ENCODE measurements at regions not wholly inside any gene's neighbourhood (a gene's known extent, or its start where the extent isn't known, plus 50 kb on each side); places are given as distances from the start of the nearest gene placed in this dataset.

DNA sequence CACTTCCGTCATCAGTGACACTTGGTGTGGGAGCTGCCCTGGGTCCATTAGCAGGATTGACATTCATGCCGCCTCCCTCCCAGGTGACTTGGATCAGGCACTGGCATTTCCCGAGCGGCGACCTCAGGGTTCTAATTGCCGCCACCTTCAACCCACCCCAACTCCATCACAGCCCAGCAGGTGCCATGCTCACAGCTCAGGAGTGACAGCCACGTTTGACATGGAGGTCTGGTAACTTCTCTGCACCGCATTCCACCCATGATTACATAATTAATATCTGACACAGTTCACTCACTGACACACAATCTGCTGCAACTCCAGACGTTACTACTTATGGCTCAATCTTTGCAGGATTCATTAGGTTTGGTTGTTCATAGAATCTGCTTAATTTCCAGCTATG, 450.9 kb upstream of the MYT1L start:
- Histone ChIP-seq H3K4me3 (ENCODE audit: low read depth in 1 of 3, low read length in 3 of 3) (no peak overlapping the region), H3K9ac (ENCODE audit: low read depth in 1 of 2, low read length in 2 of 2) (no peak overlapping the region), H3K27me3 (ENCODE audit: control insufficient read depth in 4 of 4, insufficient read depth in 4 of 4, low read length in 3 of 4) (no peaks in the 10 kb centered on the region), H3K27ac (ENCODE audit: low read depth in 1 of 2, low read length in 2 of 2) (no peak overlapping the region), H3K4me1 (ENCODE audit: control insufficient read depth in 4 of 4, insufficient read depth in 4 of 4, low read length in 3 of 4) (no peaks in the 10 kb centered on the region), H3K9me3 (ENCODE audit: control insufficient read depth in 4 of 4, low read length in 3 of 4) (peaks cover 0 to 12% (median 7%) of the 10 kb centered on the region in 4 donors), H3K36me3 (ENCODE audit: control insufficient read depth in 4 of 4, insufficient read depth in 3 of 4, low read depth in 1 of 4, low read length in 3 of 4) (no peaks in the 10 kb centered on the region)
- TF ChIP-seq EGR1 (IDR thresholded peaks at IDR 0.05; ENCODE audit: low read depth in 2 of 2): no peak
- no peak for TF ChIP-seq SP1 (IDR thresholded peaks at IDR 0.05)
- TF ChIP-seq, protein P1, sequence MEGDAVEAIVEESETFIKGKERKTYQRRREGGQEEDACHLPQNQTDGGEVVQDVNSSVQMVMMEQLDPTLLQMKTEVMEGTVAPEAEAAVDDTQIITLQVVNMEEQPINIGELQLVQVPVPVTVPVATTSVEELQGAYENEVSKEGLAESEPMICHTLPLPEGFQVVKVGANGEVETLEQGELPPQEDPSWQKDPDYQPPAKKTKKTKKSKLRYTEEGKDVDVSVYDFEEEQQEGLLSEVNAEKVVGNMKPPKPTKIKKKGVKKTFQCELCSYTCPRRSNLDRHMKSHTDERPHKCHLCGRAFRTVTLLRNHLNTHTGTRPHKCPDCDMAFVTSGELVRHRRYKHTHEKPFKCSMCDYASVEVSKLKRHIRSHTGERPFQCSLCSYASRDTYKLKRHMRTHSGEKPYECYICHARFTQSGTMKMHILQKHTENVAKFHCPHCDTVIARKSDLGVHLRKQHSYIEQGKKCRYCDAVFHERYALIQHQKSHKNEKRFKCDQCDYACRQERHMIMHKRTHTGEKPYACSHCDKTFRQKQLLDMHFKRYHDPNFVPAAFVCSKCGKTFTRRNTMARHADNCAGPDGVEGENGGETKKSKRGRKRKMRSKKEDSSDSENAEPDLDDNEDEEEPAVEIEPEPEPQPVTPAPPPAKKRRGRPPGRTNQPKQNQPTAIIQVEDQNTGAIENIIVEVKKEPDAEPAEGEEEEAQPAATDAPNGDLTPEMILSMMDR (IDR thresholded peaks at IDR 0.05; ENCODE audit: low read depth, low read length, missing input control): no peak
- WGBS: 75% methylated on average over 9 of the region's 9 CpGs
- DNase-seq (ENCODE audit: low spot score): no peak

GRCh38 chr2:2779727-2780126, 448.7 kb upstream of the MYT1L start:
- H3K4me1 ChIP-seq (ENCODE audit: control insufficient read depth in 4 of 4, insufficient read depth in 4 of 4, low read length in 3 of 4): no peaks in the 10 kb centered on the region
- H3K27ac ChIP-seq (ENCODE audit: low read depth in 1 of 2, low read length in 2 of 2): no peak overlapping the region
- H3K9me3 ChIP-seq (ENCODE audit: control insufficient read depth in 4 of 4, low read length in 3 of 4): peaks cover 0 to 15% (median 7%) of the 10 kb centered on the region in 4 donors
- no peaks in the 10 kb centered on the region for H3K27me3 ChIP-seq (ENCODE audit: control insufficient read depth in 4 of 4, insufficient read depth in 4 of 4, low read length in 3 of 4)
- no peak overlapping the region for H3K4me3 ChIP-seq (ENCODE audit: low read depth in 1 of 3, low read length in 3 of 3)
- no peaks in the 10 kb centered on the region for H3K36me3 ChIP-seq (ENCODE audit: control insufficient read depth in 4 of 4, insufficient read depth in 3 of 4, low read depth in 1 of 4, low read length in 3 of 4)
- H3K9ac ChIP-seq (ENCODE audit: low read depth in 1 of 2, low read length in 2 of 2): no peak overlapping the region
- TF ChIP-seq FOXA1 (IDR thresholded peaks at IDR 0.05) (no peak), SP1 (IDR thresholded peaks at IDR 0.05) (no peak), GABPA (IDR thresholded peaks at IDR 0.05 in 1 of 2, conservative IDR thresholded peaks at IDR 0.05 in 1 of 2) (no peak), FOXA2 (IDR thresholded peaks at IDR 0.05) (no peak), ZBTB33 (IDR thresholded peaks at IDR 0.05) (no peak), RXRA (IDR thresholded peaks at IDR 0.05) (no peak), EGR1 (IDR thresholded peaks at IDR 0.05; ENCODE audit: low read depth in 2 of 2) (no peak), NR2F2 (IDR thresholded peaks at IDR 0.05) (no peak), JUND (IDR thresholded peaks at IDR 0.05) (no peak), RAD21 (IDR thresholded peaks at IDR 0.05) (no peak), YY1 (IDR thresholded peaks at IDR 0.05) (no peak)
- TF ChIP-seq, protein P2, sequence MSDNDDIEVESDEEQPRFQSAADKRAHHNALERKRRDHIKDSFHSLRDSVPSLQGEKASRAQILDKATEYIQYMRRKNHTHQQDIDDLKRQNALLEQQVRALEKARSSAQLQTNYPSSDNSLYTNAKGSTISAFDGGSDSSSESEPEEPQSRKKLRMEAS (IDR thresholded peaks at IDR 0.05): no peak
- TF ChIP-seq, protein P3, sequence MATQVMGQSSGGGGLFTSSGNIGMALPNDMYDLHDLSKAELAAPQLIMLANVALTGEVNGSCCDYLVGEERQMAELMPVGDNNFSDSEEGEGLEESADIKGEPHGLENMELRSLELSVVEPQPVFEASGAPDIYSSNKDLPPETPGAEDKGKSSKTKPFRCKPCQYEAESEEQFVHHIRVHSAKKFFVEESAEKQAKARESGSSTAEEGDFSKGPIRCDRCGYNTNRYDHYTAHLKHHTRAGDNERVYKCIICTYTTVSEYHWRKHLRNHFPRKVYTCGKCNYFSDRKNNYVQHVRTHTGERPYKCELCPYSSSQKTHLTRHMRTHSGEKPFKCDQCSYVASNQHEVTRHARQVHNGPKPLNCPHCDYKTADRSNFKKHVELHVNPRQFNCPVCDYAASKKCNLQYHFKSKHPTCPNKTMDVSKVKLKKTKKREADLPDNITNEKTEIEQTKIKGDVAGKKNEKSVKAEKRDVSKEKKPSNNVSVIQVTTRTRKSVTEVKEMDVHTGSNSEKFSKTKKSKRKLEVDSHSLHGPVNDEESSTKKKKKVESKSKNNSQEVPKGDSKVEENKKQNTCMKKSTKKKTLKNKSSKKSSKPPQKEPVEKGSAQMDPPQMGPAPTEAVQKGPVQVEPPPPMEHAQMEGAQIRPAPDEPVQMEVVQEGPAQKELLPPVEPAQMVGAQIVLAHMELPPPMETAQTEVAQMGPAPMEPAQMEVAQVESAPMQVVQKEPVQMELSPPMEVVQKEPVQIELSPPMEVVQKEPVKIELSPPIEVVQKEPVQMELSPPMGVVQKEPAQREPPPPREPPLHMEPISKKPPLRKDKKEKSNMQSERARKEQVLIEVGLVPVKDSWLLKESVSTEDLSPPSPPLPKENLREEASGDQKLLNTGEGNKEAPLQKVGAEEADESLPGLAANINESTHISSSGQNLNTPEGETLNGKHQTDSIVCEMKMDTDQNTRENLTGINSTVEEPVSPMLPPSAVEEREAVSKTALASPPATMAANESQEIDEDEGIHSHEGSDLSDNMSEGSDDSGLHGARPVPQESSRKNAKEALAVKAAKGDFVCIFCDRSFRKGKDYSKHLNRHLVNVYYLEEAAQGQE (IDR thresholded peaks at IDR 0.05): no peak
- no peak for DNase-seq (ENCODE audit: low spot score)
- 70% methylated on average over 3 of the region's 3 CpGs for WGBS

All from liver (tissue), 8 donors.